H1 (cell line): ENCODE measurements at regions not wholly inside any gene's neighbourhood (a gene's known extent, or its start where the extent isn't known, plus 50 kb on each side); places are given as distances from the start of the nearest gene placed in this dataset.

ENCODE experiments used
- RXRA ChIP-seq: IDR thresholded peaks from 2 replicates; pipeline ENCODE4 v1.6.1; 2011; ENCODE audit warnings: low read depth, mild to moderate bottlenecking, low read length, moderate library complexity; ENCODE audit not compliant: insufficient read depth
- TF ChIP-seq, protein P1 (sequence below): IDR thresholded peaks from 2 replicates; pipeline ENCODE4 v1.6.1; 2012; ENCODE audit warnings: inconsistent platforms

DNA sequence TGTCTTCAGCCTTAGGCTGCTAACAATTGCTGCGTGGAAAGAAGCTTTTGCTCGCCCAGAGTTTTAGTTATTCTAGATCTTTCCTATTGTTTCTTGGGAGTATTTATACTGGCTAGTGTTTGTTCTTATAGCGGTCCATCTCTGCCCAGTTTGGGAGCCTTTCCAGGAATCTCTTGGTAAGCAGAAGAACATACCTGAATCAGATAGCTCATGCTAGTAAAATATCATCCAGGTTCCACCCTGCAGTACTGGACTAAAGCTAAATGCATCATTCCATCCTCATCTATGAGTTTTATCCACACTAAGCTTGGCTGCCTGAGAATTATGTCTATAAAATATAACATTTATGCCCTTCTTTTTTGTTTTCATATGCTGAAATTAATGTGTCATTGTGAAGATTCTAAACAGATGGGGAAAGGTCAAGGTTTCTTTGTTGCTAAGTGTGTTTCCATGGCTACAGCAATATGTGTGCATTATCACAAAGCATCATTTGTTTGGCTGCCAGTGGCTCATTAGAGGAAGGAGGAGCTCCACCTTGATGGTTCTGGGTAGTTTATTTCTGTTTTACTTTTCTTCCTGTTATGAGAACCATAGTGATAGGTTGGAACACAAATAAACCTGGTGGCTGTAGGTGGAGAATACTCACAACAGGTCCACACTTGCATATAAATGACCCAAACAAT is 182.8 kb downstream of the PIK3C3 start (continued):
- TF ChIP-seq, protein P1, sequence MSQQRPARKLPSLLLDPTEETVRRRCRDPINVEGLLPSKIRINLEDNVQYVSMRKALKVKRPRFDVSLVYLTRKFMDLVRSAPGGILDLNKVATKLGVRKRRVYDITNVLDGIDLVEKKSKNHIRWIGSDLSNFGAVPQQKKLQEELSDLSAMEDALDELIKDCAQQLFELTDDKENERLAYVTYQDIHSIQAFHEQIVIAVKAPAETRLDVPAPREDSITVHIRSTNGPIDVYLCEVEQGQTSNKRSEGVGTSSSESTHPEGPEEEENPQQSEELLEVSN = no peak
- no peak for TF ChIP-seq RXRA
- TF ChIP-seq, all 59 proteins: peak for 0
